T47D (cell line): ENCODE measurements at regions not wholly inside any gene's neighbourhood (a gene's known extent, or its start where the extent isn't known, plus 50 kb on each side); places are given as distances from the start of the nearest gene placed in this dataset.

Experiments
- DNase-seq, 2 experiments: peaks; one replicate each; pipeline versions ENCODE4 v3.0.0 to v3.0.0-alpha.2; 2011 to 2012; ENCODE audit warnings: low read depth in 1 of 2, low spot score in 1 of 2
- JUND ChIP-seq: IDR thresholded peaks from 2 replicates; pipeline ENCODE4 v1.6.1; 2012; ENCODE audit warnings: low read depth
- in situ Hi-C: cut with HindIII; loops from 2 replicates; pipeline ENCODE4 v1.10.0; 2016; ENCODE audit warnings: low sequenced_read_pairs, low pct_unique_long_range_greater_than_20kb

- DNase-seq: no peak
- no peak for TF ChIP-seq JUND
- in situ Hi-C loops: no loop called here
Measured at GRCh38 chr9:118455259-118455658, 751.1 kb downstream of the TLR4 start.

- DNase-seq: no peak
- TF ChIP-seq JUND: no peak
- in situ Hi-C loops: no loop called here
Measured at GRCh38 chr9:118455788-118456187, 751.6 kb downstream of the TLR4 start.

GRCh38 chr9:118457171-118458000 is 753.2 kb downstream of the TLR4 start:
- no peak for TF ChIP-seq JUND
- no peak for DNase-seq
- in situ Hi-C loops: no loop called here

GRCh38 chr9:118459913-118460312 is 755.7 kb downstream of the TLR4 start:
- DNase-seq: no peak

GRCh38 chr9:118463419-118463818 is 759.2 kb downstream of the TLR4 start:
- in situ Hi-C loops: no loop called here

More at GRCh38 chr9:118459913-118460312, 755.7 kb downstream of the TLR4 start:
- in situ Hi-C loops: no loop called here
- TF ChIP-seq JUND: no peak

GRCh38 chr9:118473521-118473920 is 769.3 kb downstream of the TLR4 start:
- DNase-seq: no peak
- in situ Hi-C loops: no loop called here
- TF ChIP-seq JUND: no peak

More at GRCh38 chr9:118463419-118463818, 759.2 kb downstream of the TLR4 start:
- no peak for TF ChIP-seq JUND
- DNase-seq: no peak

- in situ Hi-C loops: no loop called here
- no peak for DNase-seq
- no peak for TF ChIP-seq JUND
Measured at GRCh38 chr9:118478752-118479151, 774.5 kb downstream of the TLR4 start.

- TF ChIP-seq JUND: no peak
- DNase-seq: no peak
- in situ Hi-C loops: no loop called here
Measured at GRCh38 chr9:118482306-118482705, 778.1 kb downstream of the TLR4 start.

GRCh38 chr9:118483677-118484076 is 779.5 kb downstream of the TLR4 start:
- DNase-seq: no peak
- in situ Hi-C loops: no loop called here
- no peak for TF ChIP-seq JUND

- in situ Hi-C loops: no loop called here
- no peak for TF ChIP-seq JUND
- no peak for DNase-seq
Measured at GRCh38 chr9:118503236-118503635, 799.0 kb downstream of the TLR4 start.

GRCh38 chr9:118510711-118511110 is 806.5 kb downstream of the TLR4 start:
- in situ Hi-C loops: no loop called here
- TF ChIP-seq JUND: no peak
- no peak for DNase-seq

- in situ Hi-C loops: no loop called here
- no peak for TF ChIP-seq JUND
- DNase-seq: no peak
Measured at GRCh38 chr9:118515947-118516346, 811.7 kb downstream of the TLR4 start.

GRCh38 chr9:118521261-118521660 is 817.1 kb downstream of the TLR4 start:
- in situ Hi-C loops: no loop called here
- no peak for TF ChIP-seq JUND
- no peak for DNase-seq
